Endothelial cell of umbilical vein (primary cell): ENCODE measurements at regions not wholly inside any gene's neighbourhood (a gene's known extent, or its start where the extent isn't known, plus 50 kb on each side); places are given as distances from the start of the nearest gene placed in this dataset.

ENCODE experiments used
- BruUV-seq: library from RNA; stranded (reverse); fragments of 400-500 nt; replicated peaks from 2 replicates; lab custom pipeline; 2021; lab: Mats Ljungman, UMichigan
- CTCF ChIA-PET: fragments of 300-600, 350-600 bp; sonication (Branson Sonifier 250); formaldehyde crosslinking; loops from one replicate; lab custom pipeline; 2021; ENCODE audit warnings: antibody characterized with exemption, inconsistent platforms; lab: Charles Lee
- POLR2A ChIA-PET: fragments of 300-600, 350-600 bp; sonication (Branson Sonifier 250); formaldehyde crosslinking; loops from one replicate; lab custom pipeline; 2021; ENCODE audit warnings: antibody characterized with exemption, inconsistent platforms; lab: Charles Lee
- DNase-seq: peaks from one replicate; pipeline ENCODE4 v3.0.0-alpha.2; 2011; ENCODE audit warnings: low read depth, low spot score
- FAIRE-seq: peaks from 2 replicates; lab custom pipeline; 2011; peaks lifted over from hg19 to GRCh38; lab: Jason Lieb, UNC
- H2AFZ ChIP-seq: 2 replicates; pipeline ENCODE4 v1.6.0; 2012; ENCODE audit warnings: low read depth, low read length, control low read depth, inconsistent platforms
- H3K27ac ChIP-seq: 2 replicates; pipeline ENCODE4 v1.5.1; 2011; ENCODE audit warnings: low read depth, mild to moderate bottlenecking, control low read depth, low read length, moderate library complexity; ENCODE audit not compliant: insufficient read depth
- H3K27me3 ChIP-seq, 2 experiments: 2 replicates each; pipeline versions ENCODE4 v1.6.0 to v1.6.1; 2011; ENCODE audit warnings: low read length in 2 of 2, mixed read lengths in 1 of 2; ENCODE audit not compliant: control insufficient read depth in 2 of 2, insufficient read depth in 2 of 2
- H3K36me3 ChIP-seq, 2 experiments: 2 replicates in 1 of 2; 3 replicates in 1 of 2; pipeline ENCODE4 v1.5.1; 2011; ENCODE audit warnings: low read length in 2 of 2, mild to moderate bottlenecking in 1 of 2, moderate library complexity in 1 of 2; ENCODE audit not compliant: control insufficient read depth in 2 of 2, insufficient read depth in 2 of 2; ENCODE audit errors: extremely low read depth in 1 of 2
- H3K4me1 ChIP-seq: 3 replicates; pipeline ENCODE4 v1.5.1; 2011; ENCODE audit warnings: mild to moderate bottlenecking, low read length; ENCODE audit not compliant: control insufficient read depth, insufficient read depth; ENCODE audit errors: extremely low read depth
- H3K4me2 ChIP-seq: 2 replicates; pipeline ENCODE4 v1.6.1; 2011; ENCODE audit warnings: low read length, control low read depth, mixed read lengths; ENCODE audit not compliant: insufficient read depth
- H3K4me3 ChIP-seq, 3 experiments: fragments of 200-600 bp in 1 of 3; sonication (generic), shearing (Covaris generic) in 1 of 3; replicated peaks in 1 of 3; 2 replicates each; pipeline ENCODE4 v1.5.1; 2011 to 2016; ENCODE audit warnings: control low read depth in 3 of 3, low read length in 3 of 3, mild to moderate bottlenecking in 2 of 3, inconsistent platforms in 1 of 3, low read depth in 1 of 3, moderate library complexity in 1 of 3; ENCODE audit not compliant: insufficient read depth in 1 of 3
- H3K79me2 ChIP-seq: 2 replicates; pipeline ENCODE4 v1.6.0; 2012; ENCODE audit warnings: low read length, inconsistent platforms; ENCODE audit not compliant: control insufficient read depth, insufficient read depth
- H3K9ac ChIP-seq: replicated peaks from 2 replicates; pipeline ENCODE3; 2011; ENCODE audit warnings: low read length, control low read depth; ENCODE audit not compliant: insufficient read depth; ENCODE audit errors: extremely low read depth
- H3K9me1 ChIP-seq: replicated peaks from 3 replicates; pipeline ENCODE4 v1.6.0; 2011; ENCODE audit warnings: mild to moderate bottlenecking, low read length; ENCODE audit not compliant: control insufficient read depth, insufficient read depth; ENCODE audit errors: extremely low read depth
- H3K9me3 ChIP-seq: replicated peaks from 2 replicates; pipeline ENCODE4 v1.5.1; 2012; ENCODE audit warnings: low read length, inconsistent platforms; ENCODE audit not compliant: control insufficient read depth, insufficient read depth
- H4K20me1 ChIP-seq: replicated peaks from 2 replicates; pipeline ENCODE3; 2011; ENCODE audit warnings: mild to moderate bottlenecking, low read length; ENCODE audit not compliant: control insufficient read depth, insufficient read depth; ENCODE audit errors: extremely low read depth
- FOS ChIP-seq: IDR thresholded peaks from 2 replicates; pipeline ENCODE4 v1.6.1; 2011; ENCODE audit warnings: mild to moderate bottlenecking, low read length, moderate library complexity, borderline replicate concordance; ENCODE audit not compliant: insufficient read depth
- GATA2 ChIP-seq: IDR thresholded peaks from 2 replicates; pipeline ENCODE4 v1.7.0; 2011; ENCODE audit warnings: low read depth, mild to moderate bottlenecking, moderate library complexity, mixed read lengths, low read length; ENCODE audit not compliant: insufficient read length, insufficient read depth
- JUN ChIP-seq: IDR thresholded peaks from 2 replicates; pipeline ENCODE4 v1.6.1; 2011; ENCODE audit warnings: borderline replicate concordance, low read depth; ENCODE audit not compliant: insufficient read length, insufficient read depth
- MYC ChIP-seq: IDR thresholded peaks from one replicate; pipeline ENCODE4 v1.6.1; 2011; ENCODE audit warnings: mild to moderate bottlenecking, low read depth, low read length
- POLR2A ChIP-seq: IDR thresholded peaks from 2 replicates; pipeline ENCODE4 v1.6.1; 2012; ENCODE audit warnings: low read depth, mild to moderate bottlenecking, control low read depth, low read length
- POLR2AphosphoS5 ChIP-seq: IDR thresholded peaks from 2 replicates; pipeline ENCODE4 v1.6.1; 2012; ENCODE audit warnings: low read depth, mild to moderate bottlenecking, control low read depth, low read length, moderate library complexity; ENCODE audit not compliant: insufficient read depth
- dilution Hi-C: fragments of 300-500 bp; cut with MboI; formaldehyde crosslinking; loops from one replicate; pipeline ENCODE4 v1.15.0; 2019; ENCODE audit warnings: low sequenced_read_pairs; ENCODE audit not compliant: extremely low pct_ligation_motif_present
- intact Hi-C: fragments of 100-400 bp; cut with micrococcal nuclease; formaldehyde crosslinking; loops from one replicate; pipeline ENCODE4 v1.10.0; 2022
- TF ChIP-seq, protein P1 (sequence below): IDR thresholded peaks from 2 replicates; pipeline ENCODE4 v1.6.1; 2011; ENCODE audit not compliant: insufficient read depth, insufficient read length
- TF ChIP-seq, protein P2 (sequence below), 2 donors: IDR thresholded peaks; 1 replicate in 1 of 2; 2 replicates in 1 of 2; pipeline ENCODE4 v1.5.1; 2011; ENCODE audit warnings: low read length in 2 of 2, mild to moderate bottlenecking in 2 of 2, moderate library complexity in 2 of 2, control low read depth in 1 of 2, inconsistent platforms in 1 of 2, low read depth in 1 of 2; ENCODE audit not compliant: insufficient read depth in 1 of 2; ENCODE audit errors: extremely low read depth in 1 of 2

DNA sequence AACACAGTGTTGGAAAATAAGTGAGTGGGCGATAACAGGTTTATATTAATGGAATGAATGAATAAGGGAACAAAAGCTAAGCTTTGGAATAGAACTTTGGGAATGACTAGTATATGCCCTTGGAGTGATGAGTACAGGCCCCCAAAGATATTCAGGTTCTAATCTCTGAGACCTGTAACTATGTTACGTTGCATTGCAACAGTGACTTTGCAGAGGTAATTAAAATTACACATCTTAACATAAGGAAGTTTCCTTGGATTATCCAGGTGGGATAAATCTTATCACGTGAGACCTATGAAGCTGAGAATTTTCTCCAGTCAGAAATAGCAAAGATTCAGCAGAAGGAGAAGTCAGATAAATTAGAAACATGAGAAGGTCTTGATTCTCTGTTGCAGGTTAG lies 661.5 kb upstream of the LINC00305 start:
- CTCF ChIA-PET = no interaction called here
- dilution Hi-C loops = no loop called here

More for the DNA sequence above, 661.5 kb upstream of the LINC00305 start:
- no peak for TF ChIP-seq JUN
- TF ChIP-seq GATA2 = no peak
- TF ChIP-seq POLR2A = no peak
- TF ChIP-seq FOS = no peak
- no peak for TF ChIP-seq POLR2AphosphoS5
- TF ChIP-seq, protein P1, sequence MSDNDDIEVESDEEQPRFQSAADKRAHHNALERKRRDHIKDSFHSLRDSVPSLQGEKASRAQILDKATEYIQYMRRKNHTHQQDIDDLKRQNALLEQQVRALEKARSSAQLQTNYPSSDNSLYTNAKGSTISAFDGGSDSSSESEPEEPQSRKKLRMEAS = no peak
- TF ChIP-seq, protein P2, sequence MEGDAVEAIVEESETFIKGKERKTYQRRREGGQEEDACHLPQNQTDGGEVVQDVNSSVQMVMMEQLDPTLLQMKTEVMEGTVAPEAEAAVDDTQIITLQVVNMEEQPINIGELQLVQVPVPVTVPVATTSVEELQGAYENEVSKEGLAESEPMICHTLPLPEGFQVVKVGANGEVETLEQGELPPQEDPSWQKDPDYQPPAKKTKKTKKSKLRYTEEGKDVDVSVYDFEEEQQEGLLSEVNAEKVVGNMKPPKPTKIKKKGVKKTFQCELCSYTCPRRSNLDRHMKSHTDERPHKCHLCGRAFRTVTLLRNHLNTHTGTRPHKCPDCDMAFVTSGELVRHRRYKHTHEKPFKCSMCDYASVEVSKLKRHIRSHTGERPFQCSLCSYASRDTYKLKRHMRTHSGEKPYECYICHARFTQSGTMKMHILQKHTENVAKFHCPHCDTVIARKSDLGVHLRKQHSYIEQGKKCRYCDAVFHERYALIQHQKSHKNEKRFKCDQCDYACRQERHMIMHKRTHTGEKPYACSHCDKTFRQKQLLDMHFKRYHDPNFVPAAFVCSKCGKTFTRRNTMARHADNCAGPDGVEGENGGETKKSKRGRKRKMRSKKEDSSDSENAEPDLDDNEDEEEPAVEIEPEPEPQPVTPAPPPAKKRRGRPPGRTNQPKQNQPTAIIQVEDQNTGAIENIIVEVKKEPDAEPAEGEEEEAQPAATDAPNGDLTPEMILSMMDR (IDR thresholded peaks at IDR 0.05; ENCODE audit: extremely low read depth in 1 of 2, insufficient read depth in 1 of 2, low read depth in 1 of 2, low read length in 2 of 2) = no peak
- TF ChIP-seq MYC = no peak
- no peaks in the 10 kb centered on the region for H3K79me2 ChIP-seq
- no peaks in the 10 kb centered on the region for H4K20me1 ChIP-seq
- H3K4me1 ChIP-seq = no peaks in the 10 kb centered on the region
- H3K27ac ChIP-seq = no peak overlapping the region
- no peaks in the 10 kb centered on the region for H3K27me3 ChIP-seq
- FAIRE-seq (no peak), DNase-seq (no peak)
- H2AFZ ChIP-seq = no peak overlapping the region
- H3K4me2 ChIP-seq = no peak overlapping the region
- H3K9me1 ChIP-seq = no peaks in the 10 kb centered on the region
- H3K9me3 ChIP-seq = peaks cover 7% of the 10 kb centered on the region
- BruUV-seq = no TSS peak
- H3K36me3 ChIP-seq = no peaks in the 10 kb centered on the region
- intact Hi-C loops = no loop called here
- H3K4me3 ChIP-seq = no peak overlapping the region
- no peak overlapping the region for H3K9ac ChIP-seq
- POLR2A ChIA-PET = no interaction called here
